ENCODE measurements at regions not wholly inside any gene's neighbourhood (a gene's known extent, or its start where the extent isn't known, plus 50 kb on each side); places are given as distances from the start of the nearest gene placed in this dataset.

GRCh38 chr4:151922306-151922705 is 161.5 kb upstream of the GATB start:
- DNase-seq (ENCODE audit: low read depth) = no peak
- Histone ChIP-seq H3K4me3 (ENCODE audit: low read depth, low read length) (no peak overlapping the region), H3K36me3 (ENCODE audit: control insufficient read depth, insufficient read depth, low read length) (no peaks in the 10 kb centered on the region), H3K27me3 (ENCODE audit: control insufficient read depth, insufficient read depth, low read length) (no peaks in the 10 kb centered on the region)
- no peak for TF ChIP-seq CTCF (IDR thresholded peaks at IDR 0.05; ENCODE audit: insufficient read depth, low read length, poor library complexity, severe bottlenecking)

- TF ChIP-seq CTCF (IDR thresholded peaks at IDR 0.05; ENCODE audit: insufficient read depth, low read length, poor library complexity, severe bottlenecking) = no peak
- no peaks in the 10 kb centered on the region for H3K27me3 ChIP-seq (ENCODE audit: control insufficient read depth, insufficient read depth, low read length)
- DNase-seq (ENCODE audit: low read depth) = no peak
- no peak overlapping the region for H3K4me3 ChIP-seq (ENCODE audit: low read depth, low read length)
- H3K36me3 ChIP-seq (ENCODE audit: control insufficient read depth, insufficient read depth, low read length) = no peaks in the 10 kb centered on the region
Measured at GRCh38 chr4:151921811-151922210, 161.0 kb upstream of the GATB start.

GRCh38 chr4:151921386-151921785 is 160.6 kb upstream of the GATB start:
- TF ChIP-seq CTCF (IDR thresholded peaks at IDR 0.05; ENCODE audit: insufficient read depth, low read length, poor library complexity, severe bottlenecking) = no peak
- Histone ChIP-seq H3K27me3 (ENCODE audit: control insufficient read depth, insufficient read depth, low read length) (no peaks in the 10 kb centered on the region), H3K4me3 (ENCODE audit: low read depth, low read length) (no peak overlapping the region), H3K36me3 (ENCODE audit: control insufficient read depth, insufficient read depth, low read length) (no peaks in the 10 kb centered on the region)
- no peak for DNase-seq (ENCODE audit: low read depth)

GRCh38 chr4:151917145-151917734 is 156.4 kb upstream of the GATB start:
- TF ChIP-seq CTCF (IDR thresholded peaks at IDR 0.05; ENCODE audit: insufficient read depth, low read length, poor library complexity, severe bottlenecking) = no peak
- Histone ChIP-seq H3K27me3 (ENCODE audit: control insufficient read depth, insufficient read depth, low read length) (no peaks in the 10 kb centered on the region), H3K4me3 (ENCODE audit: low read depth, low read length) (no peak overlapping the region), H3K36me3 (ENCODE audit: control insufficient read depth, insufficient read depth, low read length) (no peaks in the 10 kb centered on the region)
- no peak for DNase-seq (ENCODE audit: low read depth)

- no peaks in the 10 kb centered on the region for H3K27me3 ChIP-seq (ENCODE audit: control insufficient read depth, insufficient read depth, low read length)
- H3K4me3 ChIP-seq (ENCODE audit: low read depth, low read length) = no peak overlapping the region
- TF ChIP-seq CTCF (IDR thresholded peaks at IDR 0.05; ENCODE audit: insufficient read depth, low read length, poor library complexity, severe bottlenecking) = no peak
- no peak for DNase-seq (ENCODE audit: low read depth)
- H3K36me3 ChIP-seq (ENCODE audit: control insufficient read depth, insufficient read depth, low read length) = no peaks in the 10 kb centered on the region
Measured at GRCh38 chr4:151912632-151913031, 151.8 kb upstream of the GATB start.

- TF ChIP-seq CTCF (IDR thresholded peaks at IDR 0.05; ENCODE audit: insufficient read depth, low read length, poor library complexity, severe bottlenecking) = no peak
- DNase-seq (ENCODE audit: low read depth) = no peak
- no peaks in the 10 kb centered on the region for H3K27me3 ChIP-seq (ENCODE audit: control insufficient read depth, insufficient read depth, low read length)
- H3K36me3 ChIP-seq (ENCODE audit: control insufficient read depth, insufficient read depth, low read length) = no peaks in the 10 kb centered on the region
- no peak overlapping the region for H3K4me3 ChIP-seq (ENCODE audit: low read depth, low read length)
Measured at GRCh38 chr4:151911970-151912369, 151.2 kb upstream of the GATB start.
